ENCODE measurements at regions not wholly inside any gene's neighbourhood (a gene's known extent, or its start where the extent isn't known, plus 50 kb on each side); places are given as distances from the start of the nearest gene placed in this dataset.

- no peaks in the 10 kb centered on the region for H3K27me3 ChIP-seq
- no peaks in the 10 kb centered on the region for H3K36me3 ChIP-seq
- H3K4me1 ChIP-seq = peaks cover 0 to 72% (median 44%) of the 10 kb centered on the region in 12 donors
- 41 to 54% (median 47%) methylated on average over 11 to 16 of the region's 16 CpGs for WGBS, 4 donors
- H3K4me3 ChIP-seq = no peak overlapping the region
- DNase-seq (peak; percentile 65 to 88 (median 80)), ATAC-seq (peak; percentile 54 to 82 (median 69))
- TF ChIP-seq CTCF (IDR thresholded peaks at IDR 0.05) (no peak), POLR2A (IDR thresholded peaks at IDR 0.05) (no peak)
- no peaks in the 10 kb centered on the region for H3K9me3 ChIP-seq
- peak overlapping the region in 11 of 12 donors; percentile 51 to 92 (median 82) for H3K27ac ChIP-seq
- intact Hi-C loops (cut with DNase I) = loop anchor here in 6 of 10 donors (5.0 to 10.0 kb wide), 3 partner anchors 67 to 184 kb away; partner anchors contain the start of gene COL13A1 (in 4 of the 6)
These were observed 71.2 kb upstream of the COL13A1 start for GRCh38 chr10:69730251-69731156.

- Histone ChIP-seq H3K27me3 (no peaks in the 10 kb centered on the region), H3K4me3 (no peak overlapping the region), H3K9me3 (no peaks in the 10 kb centered on the region), H3K4me1 (peaks cover 0 to 72% (median 44%) of the 10 kb centered on the region in 12 donors), H3K27ac (peak overlapping the region in 10 of 12 donors; percentile 78 to 92 (median 83)), H3K36me3 (no peaks in the 10 kb centered on the region)
- 42 to 69% (median 52%) methylated on average over 3 of the region's 3 CpGs for WGBS, 4 donors
- DNase-seq = peak in 1 of 5 donors; percentile 66
- intact Hi-C loops (cut with DNase I) = loop anchor here in 6 of 10 donors (5.0 to 10.0 kb wide), 3 partner anchors 66 to 184 kb away; partner anchors contain the start of gene COL13A1 (in 4 of the 6)
- no peak for TF ChIP-seq POLR2A (IDR thresholded peaks at IDR 0.05)
- TF ChIP-seq CTCF (IDR thresholded peaks at IDR 0.05) = no peak
- ATAC-seq = peak in 3 of 4 donors; percentile 3 to 15 (median 14)
These were observed 70.5 kb upstream of the COL13A1 start for GRCh38 chr10:69731184-69731583.

GRCh38 chr10:69731698-69732097 lies 70.0 kb upstream of the COL13A1 start:
- H3K4me3 ChIP-seq = no peak overlapping the region
- no peaks in the 10 kb centered on the region for H3K36me3 ChIP-seq
- H3K9me3 ChIP-seq = no peaks in the 10 kb centered on the region
- no peaks in the 10 kb centered on the region for H3K27me3 ChIP-seq
- TF ChIP-seq POLR2A (IDR thresholded peaks at IDR 0.05) (no peak), CTCF (IDR thresholded peaks at IDR 0.05) (no peak)
- intact Hi-C loops (cut with DNase I) = loop anchor here in 7 of 10 donors (2.0 to 10.0 kb wide), 4 partner anchors 66 to 183 kb away; partner anchors contain the start of gene COL13A1 (in 5 of the 7)
- DNase-seq (no peak), ATAC-seq (no peak)
- 88 to 96% (median 91%) methylated on average over 7 to 8 of the region's 8 CpGs for WGBS, 4 donors
- H3K4me1 ChIP-seq = peaks cover 0 to 76% (median 44%) of the 10 kb centered on the region in 12 donors
- H3K27ac ChIP-seq = peak overlapping the region in 11 of 12 donors; percentile 5 to 92 (median 82)

All from heart left ventricle (tissue), 16 donors.